ENCODE measurements at regions not wholly inside any gene's neighbourhood (a gene's known extent, or its start where the extent isn't known, plus 50 kb on each side); places are given as distances from the start of the nearest gene placed in this dataset.

GRCh38 chr18:75607701-75608100 is 180.2 kb upstream of the SMIM21 start:
- no peak for DNase-seq (ENCODE audit: extremely low spot score)
- Histone ChIP-seq H3K27ac (ENCODE audit: low read depth) (no peak overlapping the region), H3K4me3 (ENCODE audit: low read depth, low read length) (no peak overlapping the region), H3K36me3 (ENCODE audit: insufficient read depth) (no peaks in the 10 kb centered on the region), H3K4me1 (ENCODE audit: insufficient read depth) (no peaks in the 10 kb centered on the region)
- 61% methylated on average over 2 of the region's 2 CpGs for WGBS

GRCh38 chr18:75592527-75592926 is 165.0 kb upstream of the SMIM21 start:
- no peak for DNase-seq (ENCODE audit: extremely low spot score)
- no peaks in the 10 kb centered on the region for H3K4me1 ChIP-seq (ENCODE audit: insufficient read depth)
- H3K27ac ChIP-seq (ENCODE audit: low read depth), result no peak overlapping the region
- no peak overlapping the region for H3K4me3 ChIP-seq (ENCODE audit: low read depth, low read length)
- 92% methylated on average over 3 of the region's 3 CpGs for WGBS
- no peaks in the 10 kb centered on the region for H3K36me3 ChIP-seq (ENCODE audit: insufficient read depth)

GRCh38 chr18:75588412-75588811 is 160.9 kb upstream of the SMIM21 start:
- DNase-seq (ENCODE audit: extremely low spot score), result no peak
- no peak overlapping the region for H3K4me3 ChIP-seq (ENCODE audit: low read depth, low read length)
- H3K27ac ChIP-seq (ENCODE audit: low read depth), result no peak overlapping the region
- no peaks in the 10 kb centered on the region for H3K36me3 ChIP-seq (ENCODE audit: insufficient read depth)
- no peaks in the 10 kb centered on the region for H3K4me1 ChIP-seq (ENCODE audit: insufficient read depth)
- 95% methylated on average over 16 of the region's 16 CpGs for WGBS

GRCh38 chr18:75587131-75587530 is 159.6 kb upstream of the SMIM21 start:
- no peaks in the 10 kb centered on the region for H3K36me3 ChIP-seq (ENCODE audit: insufficient read depth)
- no peak overlapping the region for H3K4me3 ChIP-seq (ENCODE audit: low read depth, low read length)
- no peak for DNase-seq (ENCODE audit: extremely low spot score)
- no peak overlapping the region for H3K27ac ChIP-seq (ENCODE audit: low read depth)
- H3K4me1 ChIP-seq (ENCODE audit: insufficient read depth), result no peaks in the 10 kb centered on the region
- WGBS, result 77% methylated on average over 6 of the region's 6 CpGs

GRCh38 chr18:75586130-75586889 is 158.8 kb upstream of the SMIM21 start:
- H3K4me1 ChIP-seq (ENCODE audit: insufficient read depth), result no peaks in the 10 kb centered on the region
- no peak for DNase-seq (ENCODE audit: extremely low spot score)
- 79% methylated on average over 9 of the region's 9 CpGs for WGBS
- no peak overlapping the region for H3K4me3 ChIP-seq (ENCODE audit: low read depth, low read length)
- H3K27ac ChIP-seq (ENCODE audit: low read depth), result no peak overlapping the region
- H3K36me3 ChIP-seq (ENCODE audit: insufficient read depth), result no peaks in the 10 kb centered on the region

GRCh38 chr18:75582940-75583339 is 155.4 kb upstream of the SMIM21 start:
- H3K4me3 ChIP-seq (ENCODE audit: low read depth, low read length), result no peak overlapping the region
- no peaks in the 10 kb centered on the region for H3K36me3 ChIP-seq (ENCODE audit: insufficient read depth)
- WGBS, result 92% methylated on average over 6 of the region's 6 CpGs
- no peak overlapping the region for H3K27ac ChIP-seq (ENCODE audit: low read depth)
- H3K4me1 ChIP-seq (ENCODE audit: insufficient read depth), result no peaks in the 10 kb centered on the region
- no peak for DNase-seq (ENCODE audit: extremely low spot score)

- 77% methylated on average over 3 of the region's 3 CpGs for WGBS
- Histone ChIP-seq H3K36me3 (ENCODE audit: insufficient read depth) (no peaks in the 10 kb centered on the region), H3K27ac (ENCODE audit: low read depth) (no peak overlapping the region), H3K4me1 (ENCODE audit: insufficient read depth) (no peaks in the 10 kb centered on the region), H3K4me3 (ENCODE audit: low read depth, low read length) (no peak overlapping the region)
- no peak for DNase-seq (ENCODE audit: extremely low spot score)
These were observed 154.9 kb upstream of the SMIM21 start for GRCh38 chr18:75582406-75582821.

- Histone ChIP-seq H3K4me1 (ENCODE audit: insufficient read depth) (no peaks in the 10 kb centered on the region), H3K36me3 (ENCODE audit: insufficient read depth) (no peaks in the 10 kb centered on the region), H3K4me3 (ENCODE audit: low read depth, low read length) (no peak overlapping the region), H3K27ac (ENCODE audit: low read depth) (no peak overlapping the region)
- DNase-seq (ENCODE audit: extremely low spot score), result no peak
- 72% methylated on average over 8 of the region's 8 CpGs for WGBS
These were observed 154.0 kb upstream of the SMIM21 start for GRCh38 chr18:75581336-75582131.

GRCh38 chr18:75574187-75574586 is 146.7 kb upstream of the SMIM21 start:
- 65% methylated on average over 3 of the region's 3 CpGs for WGBS
- no peaks in the 10 kb centered on the region for H3K36me3 ChIP-seq (ENCODE audit: insufficient read depth)

GRCh38 chr18:75563150-75563549 is 135.6 kb upstream of the SMIM21 start:
- no peaks in the 10 kb centered on the region for H3K4me1 ChIP-seq (ENCODE audit: insufficient read depth)
- H3K36me3 ChIP-seq (ENCODE audit: insufficient read depth), result no peaks in the 10 kb centered on the region
- no peak overlapping the region for H3K27ac ChIP-seq (ENCODE audit: low read depth)
- WGBS, result 93% methylated on average over 5 of the region's 5 CpGs
- DNase-seq (ENCODE audit: extremely low spot score), result no peak
- no peak overlapping the region for H3K4me3 ChIP-seq (ENCODE audit: low read depth, low read length)

More at GRCh38 chr18:75574187-75574586, 146.7 kb upstream of the SMIM21 start:
- Histone ChIP-seq H3K27ac (ENCODE audit: low read depth) (no peak overlapping the region), H3K4me3 (ENCODE audit: low read depth, low read length) (no peak overlapping the region), H3K4me1 (ENCODE audit: insufficient read depth) (no peaks in the 10 kb centered on the region)
- no peak for DNase-seq (ENCODE audit: extremely low spot score)

GRCh38 chr18:75562216-75562615 is 134.7 kb upstream of the SMIM21 start:
- no peak overlapping the region for H3K27ac ChIP-seq (ENCODE audit: low read depth)
- 79% methylated on average over 5 of the region's 5 CpGs for WGBS
- no peak overlapping the region for H3K4me3 ChIP-seq (ENCODE audit: low read depth, low read length)
- no peak for DNase-seq (ENCODE audit: extremely low spot score)
- no peaks in the 10 kb centered on the region for H3K4me1 ChIP-seq (ENCODE audit: insufficient read depth)
- no peaks in the 10 kb centered on the region for H3K36me3 ChIP-seq (ENCODE audit: insufficient read depth)

GRCh38 chr18:75558790-75559189 is 131.3 kb upstream of the SMIM21 start:
- no peak for DNase-seq (ENCODE audit: extremely low spot score)
- no peaks in the 10 kb centered on the region for H3K4me1 ChIP-seq (ENCODE audit: insufficient read depth)
- 73% methylated on average over 1 of the region's 1 CpG for WGBS
- no peak overlapping the region for H3K4me3 ChIP-seq (ENCODE audit: low read depth, low read length)
- no peaks in the 10 kb centered on the region for H3K36me3 ChIP-seq (ENCODE audit: insufficient read depth)
- H3K27ac ChIP-seq (ENCODE audit: low read depth), result no peak overlapping the region

GRCh38 chr18:75556841-75557240 is 129.3 kb upstream of the SMIM21 start:
- WGBS, result 69% methylated on average over 3 of the region's 3 CpGs
- Histone ChIP-seq H3K36me3 (ENCODE audit: insufficient read depth) (no peaks in the 10 kb centered on the region), H3K27ac (ENCODE audit: low read depth) (no peak overlapping the region), H3K4me3 (ENCODE audit: low read depth, low read length) (no peak overlapping the region), H3K4me1 (ENCODE audit: insufficient read depth) (no peaks in the 10 kb centered on the region)
- DNase-seq (ENCODE audit: extremely low spot score), result no peak

- Histone ChIP-seq H3K4me3 (ENCODE audit: low read depth, low read length) (no peak overlapping the region), H3K4me1 (ENCODE audit: insufficient read depth) (no peaks in the 10 kb centered on the region), H3K36me3 (ENCODE audit: insufficient read depth) (no peaks in the 10 kb centered on the region), H3K27ac (ENCODE audit: low read depth) (no peak overlapping the region)
- WGBS, result 44% methylated on average over 2 of the region's 2 CpGs
- DNase-seq (ENCODE audit: extremely low spot score), result no peak
These were observed 127.2 kb upstream of the SMIM21 start for GRCh38 chr18:75554644-75555185.

All from urinary bladder (tissue), 3 donors.